PC-3 (cell line): ENCODE measurements at regions not wholly inside any gene's neighbourhood (a gene's known extent, or its start where the extent isn't known, plus 50 kb on each side); places are given as distances from the start of the nearest gene placed in this dataset.

Experiments used
- CTCF ChIP-seq: fragments of 300-600 bp; sonication (generic); conservative IDR thresholded peaks from 2 replicates; pipeline ENCODE4 v1.5.1; 2017; ENCODE audit warnings: antibody characterized with exemption, low read depth, mild to moderate bottlenecking, low read length
- EZH2 ChIP-seq: fragments of 300-600 bp; sonication (generic); IDR thresholded peaks from one replicate; pipeline ENCODE4 v1.6.1; 2017; ENCODE audit warnings: antibody characterized with exemption, mild to moderate bottlenecking, low read length; ENCODE audit not compliant: unreplicated experiment
- EZH2phosphoT487 ChIP-seq: fragments of 300-600 bp; sonication (generic); IDR thresholded peaks from 2 replicates; pipeline ENCODE4 v1.6.1; 2018; ENCODE audit warnings: mild to moderate bottlenecking, antibody characterized with exemption, low read length, borderline replicate concordance

- no peak for TF ChIP-seq CTCF
- no peak for TF ChIP-seq EZH2
- no peak for TF ChIP-seq EZH2phosphoT487
These were observed 525.6 kb downstream of the SUCLA2 start for GRCh38 chr13:47475441-47475948.
